SU-DHL-6 (cell line): ENCODE measurements at regions not wholly inside any gene's neighbourhood (a gene's known extent, or its start where the extent isn't known, plus 50 kb on each side); places are given as distances from the start of the nearest gene placed in this dataset.

Experiments
- CTCF ChIP-seq: fragments of 200-600 bp; sonication (generic); IDR thresholded peaks from one replicate; pipeline ENCODE4 v1.5.1; 2017; ENCODE audit warnings: antibody characterized with exemption, mild to moderate bottlenecking, low read length, moderate library complexity; ENCODE audit not compliant: insufficient read depth, poor library complexity, severe bottlenecking
- EZH2phosphoT487 ChIP-seq: fragments of 200-600 bp; sonication (generic), shearing (Covaris generic); conservative IDR thresholded peaks from 2 replicates; pipeline ENCODE4 v1.6.1; 2018; ENCODE audit warnings: mild to moderate bottlenecking, antibody characterized with exemption, low read length, moderate library complexity, mixed read lengths

GRCh38 chr18:28999726-29000125 lies 822.8 kb upstream of the CDH2 start:
- TF ChIP-seq CTCF: no peak
- TF ChIP-seq EZH2phosphoT487: no peak
